ENCODE measurements at regions not wholly inside any gene's neighbourhood (a gene's known extent, or its start where the extent isn't known, plus 50 kb on each side); places are given as distances from the start of the nearest gene placed in this dataset.

- peaks cover 19% of the 10 kb centered on the region for H3K9me3 ChIP-seq (ENCODE audit: control insufficient read depth, insufficient read depth, low read length)
- H3K27me3 ChIP-seq (ENCODE audit: control insufficient read depth, insufficient read depth, low read length): no peaks in the 10 kb centered on the region
- CTCF ChIA-PET: no interaction called here
- in situ Hi-C loops (cut with MboI; ENCODE audit: low sequenced_read_pairs) (no loop called here), intact Hi-C loops (cut with micrococcal nuclease) (no loop called here), dilution Hi-C loops (cut with HindIII; ENCODE audit: low sequenced_read_pairs, unreplicated experiment) (no loop called here)
- no peak overlapping the region for H2AK9ac ChIP-seq (replicated peaks; ENCODE audit: low read depth, low read length, poor library complexity)
- TF ChIP-seq USF2 (IDR thresholded peaks at IDR 0.05; ENCODE audit: low read depth, low read length) (no peak), SMC3 (IDR thresholded peaks at IDR 0.05; ENCODE audit: low read depth, low read length) (no peak)
- ATAC-seq (ENCODE audit: low read depth): no peak
- H3K14ac ChIP-seq (replicated peaks; ENCODE audit: low read depth, low read length): no peak overlapping the region
- H3K36me3 ChIP-seq (ENCODE audit: control insufficient read depth, insufficient read depth, low read length): no peaks in the 10 kb centered on the region
- H3K4ac ChIP-seq (ENCODE audit: low read depth, low read length): no peak overlapping the region
- H3K18ac ChIP-seq (ENCODE audit: low read depth, low read length): no peak overlapping the region
- H2BK120ac ChIP-seq (ENCODE audit: low read depth, low read length): no peak overlapping the region
- no peak overlapping the region for H3K27ac ChIP-seq (ENCODE audit: insufficient read depth, low read length)
- no peaks in the 10 kb centered on the region for H4K20me1 ChIP-seq (ENCODE audit: insufficient read depth, low read length)
- no peaks in the 10 kb centered on the region for H3K9me1 ChIP-seq (ENCODE audit: insufficient read depth, low read length)
- no peak overlapping the region for H4K91ac ChIP-seq (ENCODE audit: insufficient read depth, low read depth, low read length)
- H3K4me3 ChIP-seq (ENCODE audit: insufficient read depth, low read depth, low read length): no peak overlapping the region
- H3K4me2 ChIP-seq (ENCODE audit: low read depth, low read length): no peak overlapping the region
- POLR2A ChIA-PET (ENCODE audit: unreplicated experiment): no interaction called here
- H4K8ac ChIP-seq (ENCODE audit: low read depth in 2 of 2, low read length in 2 of 2): no peak overlapping the region
- no peaks in the 10 kb centered on the region for H3K79me1 ChIP-seq (ENCODE audit: low read depth in 1 of 2, low read length in 2 of 2)
- no peak overlapping the region for H2BK20ac ChIP-seq (ENCODE audit: low read depth, low read length)
- no peak for DNase-seq
- no peak overlapping the region for H3K23ac ChIP-seq (ENCODE audit: low read depth, low read length)
- no peak overlapping the region for H2AFZ ChIP-seq (replicated peaks; ENCODE audit: low read length, poor library complexity)
- H2BK5ac ChIP-seq (ENCODE audit: low read depth, low read length, poor library complexity, severe bottlenecking): no peak overlapping the region
- no peak overlapping the region for H3K56ac ChIP-seq (ENCODE audit: extremely low read depth, insufficient read depth, low read length)
- H3K4me1 ChIP-seq (ENCODE audit: control insufficient read depth, insufficient read depth, low read length): no peaks in the 10 kb centered on the region
- no TSS peak for BruUV-seq (replicated peaks)
- H3K9ac ChIP-seq (ENCODE audit: low read depth, low read length): no peak overlapping the region
- H4K5ac ChIP-seq (ENCODE audit: low read depth, low read length): no peak overlapping the region
- H2AK5ac ChIP-seq (ENCODE audit: low read depth, low read length): no peak overlapping the region
- no peak overlapping the region for H2BK15ac ChIP-seq (ENCODE audit: low read depth, low read length)
- no CpG with 5 or more reads among the region's 2 CpGs for WGBS, 2 experiments (ENCODE audit: extremely low coverage in 2 of 2, insufficient read length in 1 of 2)
These were observed 229.8 kb downstream of the MAF start for GRCh38 chr16:79370736-79371135.
